GM21717 (cell line): ENCODE measurements at regions not wholly inside any gene's neighbourhood (a gene's known extent, or its start where the extent isn't known, plus 50 kb on each side); places are given as distances from the start of the nearest gene placed in this dataset.

Experiments used
- ATAC-seq: cut with Tn5 transposase; IDR thresholded peaks from one replicate; pipeline ENCODE4 v1.9.1; 2021; ENCODE audit warnings: mild to moderate bottlenecking, moderate library complexity; ENCODE audit not compliant: unreplicated experiment

DNA sequence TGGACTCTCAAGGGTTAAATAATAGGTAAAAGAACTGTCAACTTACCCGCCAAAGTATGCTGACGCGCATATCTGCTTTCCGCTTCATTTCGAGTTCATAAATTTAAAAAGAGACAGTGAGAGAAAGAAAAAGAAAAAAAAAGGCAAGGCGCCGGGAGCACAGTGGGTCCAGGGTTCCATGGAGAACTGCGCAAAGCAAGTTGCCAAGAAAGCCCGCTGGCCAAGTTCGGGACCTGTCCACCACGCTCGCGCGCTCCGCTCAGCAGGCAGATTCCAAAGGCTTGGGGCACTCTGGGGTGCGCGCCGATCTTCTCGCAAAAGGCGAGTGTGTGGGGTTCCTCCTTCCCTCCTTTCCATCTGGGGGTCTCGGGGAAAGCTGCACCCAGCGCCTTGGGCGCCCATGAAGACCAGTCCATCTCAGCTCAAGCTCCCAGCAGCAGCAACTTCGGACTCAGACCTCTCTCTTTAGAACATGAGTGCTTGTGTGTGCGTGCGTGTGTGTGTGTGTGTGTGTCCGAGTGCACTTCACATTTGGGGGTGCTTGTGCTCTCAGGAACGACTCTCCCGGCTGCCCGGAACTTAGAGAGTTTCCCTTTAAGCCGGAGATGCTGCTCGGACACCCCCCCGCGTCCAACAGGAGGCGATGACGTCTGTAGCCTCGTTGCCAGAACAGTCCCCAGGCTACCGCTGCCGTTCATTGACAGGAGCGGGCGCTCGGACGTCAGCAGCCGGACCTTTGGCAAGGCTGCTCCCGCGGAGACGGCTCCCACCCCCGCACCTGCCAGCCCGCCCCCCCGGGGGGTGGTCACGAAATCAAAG is 180.0 kb downstream of the TBXT start:
- ATAC-seq = no peak

DNA sequence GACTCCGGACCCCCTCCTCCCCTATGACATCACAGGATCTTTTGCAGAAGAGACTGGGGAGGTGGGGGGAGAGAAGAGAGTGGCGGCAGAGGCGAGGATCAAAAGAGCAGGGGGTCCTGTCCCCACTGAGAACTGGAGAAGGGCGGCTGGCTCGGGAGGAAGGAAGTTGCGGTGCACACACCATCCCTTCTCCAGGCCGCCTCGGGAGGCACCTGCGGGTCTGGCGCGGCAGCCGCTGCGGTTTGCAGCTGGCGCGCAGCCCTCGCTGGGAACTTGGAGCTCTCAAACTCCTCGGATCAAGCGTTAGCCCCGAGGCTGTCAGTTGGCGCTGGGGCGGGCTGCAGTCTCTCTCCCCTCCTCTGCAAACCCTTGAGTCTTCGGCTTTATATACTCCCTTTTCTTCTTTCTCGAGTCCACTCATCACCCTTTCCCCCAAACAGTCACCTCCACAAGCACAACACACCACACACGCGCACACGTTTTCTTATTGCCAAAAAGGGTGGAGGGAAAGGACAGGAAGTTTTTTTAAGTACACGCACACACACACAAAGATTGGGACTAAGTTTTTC is 180.7 kb downstream of the TBXT start:
- ATAC-seq = no peak

DNA sequence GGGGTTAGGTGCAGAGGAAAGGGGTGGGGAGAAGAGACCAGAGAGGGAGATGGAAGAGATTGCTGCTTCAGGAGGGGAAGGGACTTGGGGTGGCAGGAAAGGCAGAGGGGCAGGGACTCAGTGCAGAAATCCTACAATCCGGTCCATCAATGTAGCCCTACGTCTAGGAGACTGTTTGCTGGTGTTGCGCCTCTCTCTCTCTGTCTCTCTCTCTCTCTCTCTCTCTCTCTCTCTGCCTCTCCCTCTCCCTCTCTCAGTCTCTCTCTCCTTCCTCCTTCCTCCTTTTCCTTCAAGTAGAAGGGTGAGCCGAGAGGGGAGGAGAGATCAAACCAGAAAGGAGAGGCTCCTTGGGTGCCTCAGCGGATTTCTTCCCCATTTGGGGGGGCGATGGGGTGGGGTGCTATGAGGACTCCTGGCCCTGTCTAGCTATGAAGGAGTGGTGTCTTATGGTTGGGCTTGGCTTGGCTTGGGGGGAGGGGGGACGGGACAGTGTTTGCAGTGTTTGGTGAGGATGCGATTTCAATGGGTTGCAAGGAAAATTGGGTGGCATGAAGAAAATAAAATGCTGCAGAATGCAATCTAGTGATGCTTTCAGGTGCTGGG is 181.2 kb downstream of the TBXT start:
- ATAC-seq = no peak

DNA sequence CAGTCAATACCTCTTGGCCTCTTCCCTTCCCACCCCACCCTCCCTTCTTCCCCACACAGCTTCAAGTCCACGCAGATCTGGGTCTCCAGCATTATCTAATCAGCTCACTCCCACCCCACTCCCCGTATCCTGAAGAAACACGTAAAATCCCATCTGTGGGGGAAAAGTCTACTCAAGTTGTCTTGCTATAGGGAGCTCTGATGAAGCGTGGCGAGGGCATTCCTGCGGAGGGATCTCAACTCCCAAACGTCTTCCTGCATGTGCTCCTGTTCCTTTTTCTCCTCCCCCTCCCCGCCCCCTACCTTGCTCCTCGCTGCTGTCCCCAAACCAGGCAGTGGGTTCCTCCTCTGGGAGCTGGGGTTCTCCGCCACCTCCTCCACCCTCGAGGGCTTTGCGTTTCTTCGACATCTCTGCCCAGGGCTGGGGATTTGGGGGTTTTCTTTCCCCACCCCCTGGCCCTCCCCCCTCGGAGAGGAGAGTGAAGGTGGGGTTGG is 181.8 kb downstream of the TBXT start:
- ATAC-seq = no peak

DNA sequence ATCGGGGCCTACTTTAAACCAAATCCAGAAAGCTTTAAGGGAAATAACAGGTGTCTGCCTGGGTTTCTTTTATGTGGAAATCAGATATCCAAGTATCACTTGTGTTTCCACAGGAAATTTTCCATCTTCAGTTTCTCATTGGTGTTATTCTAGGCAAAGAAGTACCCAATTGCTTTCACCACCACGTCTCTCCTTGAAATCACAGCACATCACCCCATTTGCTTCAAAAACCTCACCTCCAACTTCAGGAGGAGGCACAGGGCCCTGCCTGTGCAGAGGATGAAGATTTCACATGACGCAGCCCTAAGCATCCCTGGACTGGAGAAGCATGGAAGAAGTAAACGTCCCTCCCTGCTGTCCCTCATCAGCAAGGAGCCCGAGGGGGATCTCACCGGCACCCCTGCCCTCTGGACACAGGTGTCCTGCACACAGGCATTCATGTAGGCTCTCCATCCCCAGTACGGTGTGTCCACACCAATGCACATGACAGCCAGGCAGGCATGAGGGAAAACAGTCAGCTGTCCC is 182.3 kb downstream of the TBXT start:
- ATAC-seq = no peak

DNA sequence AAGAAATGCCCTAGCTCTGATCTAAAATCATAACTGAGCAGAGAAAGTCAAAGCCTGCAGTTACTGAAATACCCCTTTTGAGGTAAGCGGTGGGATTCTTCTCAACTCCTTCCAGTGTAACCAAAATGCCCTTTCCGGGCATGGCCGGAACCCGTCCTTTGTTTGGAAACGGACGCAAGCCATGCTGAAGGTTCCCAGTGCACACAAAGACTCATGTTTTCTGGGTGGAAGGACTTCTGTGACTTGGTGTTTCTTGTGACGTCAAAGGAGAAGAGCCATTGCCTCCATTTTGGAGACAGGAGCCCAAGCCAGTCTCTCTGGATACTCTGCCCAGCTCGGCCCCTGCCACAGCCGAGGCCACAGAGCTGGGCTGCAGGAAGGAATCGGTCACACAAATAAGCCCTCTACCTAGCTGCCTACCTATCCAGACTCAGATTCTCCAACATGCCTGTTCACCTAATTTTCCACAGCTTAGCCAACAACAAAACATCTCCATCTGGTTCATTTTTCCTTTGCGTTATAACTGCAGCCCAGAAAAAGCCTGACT is 182.8 kb downstream of the TBXT start:
- ATAC-seq = no peak

DNA sequence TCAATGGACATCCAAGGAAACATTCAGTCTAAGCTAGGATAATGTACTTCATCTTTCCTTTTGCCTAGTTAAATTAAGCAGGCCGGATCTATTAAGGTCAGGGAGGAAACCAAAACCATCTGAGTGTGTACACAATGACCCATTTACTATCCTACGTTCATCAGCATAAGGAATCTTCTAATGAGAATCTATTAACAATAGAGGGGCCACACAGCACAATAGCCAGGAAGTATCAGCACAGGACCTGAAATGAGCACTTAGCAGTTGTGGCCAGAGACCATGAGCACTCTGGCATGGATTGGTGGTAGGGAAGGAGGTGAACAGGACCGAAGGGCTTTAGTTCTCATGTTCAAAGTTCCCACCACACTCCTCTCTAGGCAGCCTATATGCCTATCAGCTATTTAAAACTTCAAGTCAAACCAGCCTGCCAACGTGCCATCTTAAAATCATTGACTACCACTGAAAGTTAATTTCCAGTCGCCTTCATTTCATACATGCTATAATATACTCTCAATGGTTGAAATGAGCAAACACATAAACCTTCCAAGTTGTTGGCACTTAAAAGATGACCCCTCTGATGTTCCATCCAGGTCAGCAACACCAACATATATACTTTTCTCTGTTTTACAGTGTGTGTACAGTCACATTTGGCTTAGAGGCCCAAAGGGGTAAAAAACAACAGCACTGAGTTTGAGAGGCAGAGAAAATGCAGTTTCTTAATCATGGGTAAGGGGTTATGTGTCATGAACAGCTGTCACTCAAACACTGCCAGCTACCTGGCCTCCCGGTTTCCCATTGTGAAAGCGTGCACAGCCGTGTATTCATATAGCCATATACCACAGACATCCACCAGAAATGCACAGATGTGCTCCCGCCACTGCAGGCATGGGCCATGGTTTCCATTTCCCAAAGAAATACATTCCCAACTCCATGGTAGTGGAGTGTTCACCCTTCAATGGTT is 184.3 kb downstream of the TBXT start:
- no peak for ATAC-seq

DNA sequence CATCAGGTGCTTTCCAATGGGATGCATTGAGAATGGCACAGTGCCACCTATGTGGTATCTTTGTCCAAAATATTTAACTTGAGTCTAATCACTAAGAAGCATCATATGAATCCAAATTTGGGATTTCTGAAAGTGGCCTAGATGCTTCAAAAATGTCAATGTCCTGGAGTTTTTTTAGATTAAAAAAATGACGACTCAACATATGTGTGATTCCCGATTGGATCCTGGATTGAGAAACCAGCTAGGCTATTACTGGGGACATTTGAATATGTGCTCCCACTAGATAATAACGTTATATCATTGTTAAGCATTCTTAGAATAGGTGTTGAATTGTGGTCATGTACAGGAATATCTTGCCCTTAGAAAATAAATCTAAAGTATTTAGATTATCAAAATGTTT is 189.2 kb downstream of the TBXT start:
- ATAC-seq = no peak

DNA sequence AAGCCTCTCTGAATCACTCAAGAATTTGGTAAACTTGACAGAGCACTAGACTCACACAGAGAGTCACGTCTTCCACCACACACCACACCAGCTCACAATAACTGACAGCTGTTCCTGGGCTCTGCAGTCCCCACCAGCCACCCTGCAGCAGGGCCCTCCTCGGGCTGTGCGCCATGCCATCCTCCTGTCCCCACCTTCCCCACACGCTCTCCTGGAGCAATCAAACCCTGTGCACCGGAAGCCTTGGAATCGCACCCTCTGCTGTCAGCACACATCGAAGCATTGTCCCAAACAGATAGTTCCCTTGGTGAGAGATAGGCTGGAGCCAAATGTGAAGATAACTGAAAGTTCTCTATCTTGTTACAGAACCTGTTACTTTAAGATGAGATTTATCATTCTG is 191.0 kb downstream of the TBXT start:
- ATAC-seq = no peak

DNA sequence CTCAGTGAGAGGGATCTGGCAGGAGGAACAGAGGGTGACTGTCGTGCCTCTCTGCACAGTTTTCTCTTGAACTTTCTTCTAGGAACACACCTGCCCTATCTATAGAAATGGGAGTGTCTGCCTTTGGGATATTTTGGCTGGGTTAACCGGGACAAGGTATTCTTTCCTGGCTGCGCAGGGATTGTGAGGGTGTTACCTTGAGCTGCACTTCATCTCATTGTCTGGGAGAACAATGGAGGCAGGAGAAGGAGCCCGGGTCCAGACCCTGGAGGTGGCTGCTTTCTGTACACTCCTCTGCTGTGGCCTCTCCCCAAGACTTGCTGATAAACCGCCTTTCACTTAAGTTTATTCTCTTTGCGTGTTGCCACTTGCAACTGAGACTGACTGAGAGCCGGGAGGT is 192.8 kb downstream of the TBXT start:
- no peak for ATAC-seq

DNA sequence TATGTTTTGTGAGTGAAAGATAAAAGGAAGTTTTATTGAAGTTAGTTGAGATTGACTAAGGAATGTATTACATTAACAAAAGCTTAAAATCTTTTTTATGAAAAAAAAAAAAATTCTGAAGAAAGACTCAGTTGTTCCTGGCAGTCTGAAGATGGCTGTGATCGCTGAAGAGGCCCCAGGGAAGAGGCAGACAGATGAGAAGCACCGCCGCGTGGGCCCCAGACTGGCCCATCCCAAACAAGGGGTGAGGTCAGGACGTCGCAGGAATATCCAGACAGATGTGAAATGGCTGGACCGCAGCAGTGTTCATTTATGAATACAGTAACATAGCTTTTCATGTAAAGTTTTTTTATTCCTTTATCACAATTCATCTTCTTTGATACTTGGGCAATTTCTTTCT is 194.2 kb downstream of the TBXT start:
- ATAC-seq = no peak

DNA sequence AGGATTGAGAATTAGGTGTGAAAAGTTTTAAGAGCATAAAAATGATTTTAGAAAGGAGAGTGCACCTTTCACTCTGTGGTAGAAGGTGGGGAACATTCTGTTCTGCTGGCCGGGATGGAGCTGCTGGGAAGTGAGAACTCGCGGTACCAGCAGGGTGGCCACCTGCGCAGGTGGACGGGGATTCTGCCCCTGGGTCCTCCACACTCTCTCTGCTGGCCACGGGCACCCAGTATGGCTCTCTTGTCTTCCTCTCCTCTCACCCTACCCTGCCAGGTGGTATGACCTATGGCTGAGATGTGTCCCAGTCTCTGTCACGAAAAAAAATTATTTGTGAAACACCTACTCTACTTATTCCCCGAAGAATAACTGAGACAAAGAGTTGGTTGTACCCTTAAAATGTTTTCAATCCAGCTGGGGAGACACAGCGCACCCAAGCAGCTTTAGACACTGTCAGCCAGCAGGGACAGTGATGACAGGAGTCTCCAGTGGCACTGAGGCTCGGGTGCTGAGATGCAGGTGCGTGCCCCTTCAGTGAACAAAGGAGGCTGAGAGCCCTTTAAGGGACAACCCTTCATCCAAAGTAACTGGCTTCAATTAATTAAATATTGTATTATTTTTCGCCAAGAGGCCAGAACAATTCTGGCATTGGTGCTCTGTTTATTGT is 195.4 kb downstream of the TBXT start:
- ATAC-seq = no peak

DNA sequence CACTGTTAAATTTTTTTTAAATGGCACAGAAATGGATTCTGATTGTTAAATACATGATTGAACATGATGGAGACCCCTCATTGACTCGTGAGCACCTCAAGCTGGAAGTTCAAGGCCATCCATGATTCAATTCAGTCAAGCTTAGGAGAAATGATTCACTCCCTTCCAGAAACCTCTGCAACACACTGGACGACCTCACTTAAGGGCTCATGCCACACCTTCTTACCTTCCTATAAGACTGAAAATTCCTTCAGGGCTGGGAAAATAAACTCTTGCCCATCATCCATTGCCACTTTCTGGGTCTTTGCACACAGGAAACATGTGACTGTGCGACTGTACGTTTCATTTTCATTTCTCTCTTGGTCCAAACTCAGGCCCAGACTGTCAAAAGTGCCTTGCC is 196.4 kb downstream of the TBXT start:
- no peak for ATAC-seq

DNA sequence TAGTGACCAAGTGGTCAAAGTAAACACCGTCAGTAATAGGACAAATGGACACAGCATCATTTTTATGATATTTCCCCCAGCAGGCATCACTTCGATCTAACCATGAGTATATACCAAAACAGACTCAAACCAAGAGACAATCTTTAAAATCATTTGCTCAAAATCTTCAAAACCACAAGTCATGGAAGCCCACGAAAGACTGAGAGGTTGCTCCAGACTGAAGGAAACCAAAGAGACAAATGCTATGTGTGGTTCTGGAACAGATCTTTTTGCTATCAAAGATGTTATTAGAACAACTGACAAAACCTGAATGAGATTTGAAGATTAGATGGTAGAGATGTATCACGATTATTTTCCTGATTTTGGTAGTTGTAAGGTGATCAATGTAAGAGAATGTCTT is 197.7 kb downstream of the TBXT start:
- no peak for ATAC-seq

DNA sequence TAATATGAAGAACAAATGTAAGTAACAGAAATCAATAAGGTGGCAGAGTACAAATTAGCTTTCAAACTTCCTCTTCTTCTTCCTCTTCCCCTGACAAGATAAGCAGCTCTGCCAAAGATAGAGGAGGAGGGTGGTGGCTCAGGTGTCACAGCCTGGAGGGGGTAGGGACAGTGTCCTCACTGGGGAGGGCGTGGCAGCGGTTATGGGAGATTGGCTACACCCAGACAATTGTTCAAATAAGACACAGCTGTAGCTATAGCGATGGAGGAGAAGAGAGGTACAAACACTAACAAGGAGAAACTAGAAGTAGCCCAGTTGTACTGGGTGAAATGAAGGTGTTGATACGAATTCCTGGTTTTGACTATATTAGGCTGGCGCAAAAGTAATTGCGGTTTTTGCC is 198.5 kb downstream of the TBXT start:
- ATAC-seq = no peak

DNA sequence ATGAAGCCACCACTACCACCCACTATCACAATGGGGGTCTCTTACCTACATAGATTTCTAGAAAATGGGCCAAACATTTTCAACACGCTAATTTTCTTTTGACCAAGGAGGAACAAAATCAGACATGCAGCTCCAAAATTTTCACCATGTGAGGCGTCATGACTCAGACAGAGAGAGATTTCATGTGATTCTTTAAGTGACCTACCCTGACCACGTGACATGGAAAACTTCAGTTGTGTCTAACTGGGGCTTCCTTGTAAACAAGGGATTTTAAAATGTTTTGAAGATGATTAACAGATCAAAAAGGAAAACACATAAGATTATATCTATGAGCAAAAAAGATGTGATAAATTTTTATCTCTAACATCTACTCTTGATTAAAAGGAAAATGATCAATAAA is 199.2 kb downstream of the TBXT start:
- ATAC-seq = no peak

DNA sequence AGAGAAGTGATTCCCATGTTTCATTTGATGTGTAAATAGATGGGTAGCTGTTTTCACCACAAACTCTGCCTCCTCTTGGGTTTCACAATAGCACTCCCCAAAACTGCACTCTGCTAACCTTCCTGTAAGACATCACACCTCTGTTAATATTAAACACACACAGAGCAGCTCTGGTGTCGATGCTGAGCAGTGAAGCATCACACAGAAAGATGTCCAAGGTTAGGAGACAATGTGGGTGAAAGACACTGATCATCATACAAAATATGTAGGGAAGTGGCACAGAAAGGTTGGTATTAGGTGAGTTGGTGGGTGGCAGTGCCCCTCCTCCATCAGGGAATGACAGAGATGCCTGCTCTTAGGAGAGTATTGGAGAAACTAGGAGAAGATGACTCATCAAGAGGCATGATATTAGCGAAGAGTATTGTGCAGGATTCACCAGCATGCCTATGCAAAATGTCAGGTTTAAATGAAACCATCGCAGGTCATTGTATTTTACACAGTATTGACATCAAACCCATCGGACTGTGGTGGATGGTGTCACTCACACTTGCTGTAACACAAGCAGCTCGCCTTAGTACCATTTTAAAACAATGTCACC is 199.7 kb downstream of the TBXT start:
- ATAC-seq = no peak

DNA sequence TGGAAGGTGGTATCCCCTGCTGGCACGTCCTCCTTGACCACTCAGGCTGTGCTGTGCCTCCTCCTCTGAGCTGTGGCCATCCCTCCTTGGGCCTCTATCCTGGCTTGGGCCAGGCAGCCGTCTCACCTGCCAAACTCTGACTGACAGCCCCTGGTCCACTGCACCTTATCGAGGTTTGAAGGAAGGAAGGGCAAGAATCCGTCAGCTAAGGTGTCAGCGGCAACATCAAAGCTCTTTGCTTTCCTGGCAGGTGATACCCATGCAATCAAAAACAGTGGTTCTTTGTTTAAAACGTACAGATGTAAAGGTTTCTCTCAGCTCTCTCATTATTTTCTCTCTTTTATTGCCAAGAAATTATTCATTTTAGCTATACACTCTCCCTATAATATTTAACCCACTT is 203.9 kb downstream of the TBXT start:
- no peak for ATAC-seq

DNA sequence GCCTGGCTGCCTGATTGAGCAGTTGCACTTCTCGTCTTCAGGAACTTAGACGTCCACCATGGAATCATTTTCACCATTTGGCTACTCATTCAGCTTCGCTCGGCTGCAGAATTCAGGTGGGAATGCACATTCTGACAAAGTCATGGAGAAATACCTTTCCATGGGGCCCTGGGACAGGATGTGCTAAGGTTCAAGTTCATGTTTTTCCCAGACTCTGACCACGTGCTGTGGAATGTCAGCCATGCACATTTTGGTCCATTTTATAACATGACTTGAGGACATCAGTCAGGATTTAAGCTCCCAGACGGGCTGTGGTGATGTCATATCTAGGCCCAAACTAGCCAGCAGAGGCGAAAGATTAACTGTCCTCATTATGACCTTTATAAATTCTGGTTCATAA is 205.3 kb downstream of the TBXT start:
- no peak for ATAC-seq

DNA sequence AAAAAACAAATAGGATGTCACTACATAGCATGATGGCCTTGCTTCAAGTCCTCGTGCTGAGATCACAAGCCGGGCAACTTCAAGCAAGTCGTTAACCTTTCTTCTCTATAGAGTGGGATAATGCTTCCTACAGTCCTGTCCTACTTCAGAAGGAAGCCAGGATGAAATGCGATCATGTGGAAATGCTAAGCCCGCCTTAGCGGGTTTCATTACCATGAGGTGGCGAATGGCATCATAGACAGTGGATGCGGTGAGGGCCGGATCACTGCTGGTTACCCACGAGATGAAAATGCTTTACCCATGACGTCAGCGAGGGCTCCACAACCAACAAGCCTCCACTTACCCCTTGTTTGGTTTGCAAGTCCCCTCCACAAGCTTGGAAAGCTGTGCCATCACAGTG is 206.4 kb downstream of the TBXT start:
- ATAC-seq = no peak
